Uterus (tissue), 2 donors: ENCODE measurements at regions not wholly inside any gene's neighbourhood (a gene's known extent, or its start where the extent isn't known, plus 50 kb on each side); places are given as distances from the start of the nearest gene placed in this dataset.

ENCODE experiments used
- POLR2A ChIP-seq, 2 donors: fragments of 450-650 bp; IDR thresholded peaks; one replicate each; pipeline ENCODE4 v1.6.1; 2016; ENCODE audit warnings: antibody characterized with exemption in 2 of 2, mild to moderate bottlenecking in 1 of 2, moderate library complexity in 1 of 2
- TF ChIP-seq, protein P1 (sequence below), 4 experiments: fragments of 200-600 bp in 2 of 4; fragments of 450-650 bp in 2 of 4; sonication (generic) in 2 of 4; IDR thresholded peaks; one replicate each; pipeline ENCODE4 v1.5.1; 2016 to 2019; ENCODE audit warnings: antibody characterized with exemption in 4 of 4, mild to moderate bottlenecking in 2 of 4, moderate library complexity in 1 of 4

DNA sequence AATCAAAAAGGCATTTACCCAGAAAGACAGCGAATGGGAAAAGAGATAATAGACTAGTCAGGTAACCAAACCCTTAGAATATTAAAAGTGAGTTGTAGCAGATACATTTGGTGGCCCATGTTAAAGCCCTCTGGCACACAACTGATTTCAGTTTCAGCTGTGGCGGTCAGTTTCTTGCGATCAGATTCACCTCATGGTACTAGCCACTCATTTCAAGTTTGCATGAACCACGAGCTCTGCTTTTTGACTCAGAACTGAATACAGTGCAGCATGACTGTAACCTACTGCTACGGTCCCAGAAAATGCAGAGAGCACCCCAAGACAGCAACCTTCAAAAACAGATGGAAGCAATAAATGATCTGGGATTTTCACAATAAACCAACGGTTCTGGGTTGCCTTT, 919.1 kb upstream of the PCDH10 start:
- TF ChIP-seq, protein P1, sequence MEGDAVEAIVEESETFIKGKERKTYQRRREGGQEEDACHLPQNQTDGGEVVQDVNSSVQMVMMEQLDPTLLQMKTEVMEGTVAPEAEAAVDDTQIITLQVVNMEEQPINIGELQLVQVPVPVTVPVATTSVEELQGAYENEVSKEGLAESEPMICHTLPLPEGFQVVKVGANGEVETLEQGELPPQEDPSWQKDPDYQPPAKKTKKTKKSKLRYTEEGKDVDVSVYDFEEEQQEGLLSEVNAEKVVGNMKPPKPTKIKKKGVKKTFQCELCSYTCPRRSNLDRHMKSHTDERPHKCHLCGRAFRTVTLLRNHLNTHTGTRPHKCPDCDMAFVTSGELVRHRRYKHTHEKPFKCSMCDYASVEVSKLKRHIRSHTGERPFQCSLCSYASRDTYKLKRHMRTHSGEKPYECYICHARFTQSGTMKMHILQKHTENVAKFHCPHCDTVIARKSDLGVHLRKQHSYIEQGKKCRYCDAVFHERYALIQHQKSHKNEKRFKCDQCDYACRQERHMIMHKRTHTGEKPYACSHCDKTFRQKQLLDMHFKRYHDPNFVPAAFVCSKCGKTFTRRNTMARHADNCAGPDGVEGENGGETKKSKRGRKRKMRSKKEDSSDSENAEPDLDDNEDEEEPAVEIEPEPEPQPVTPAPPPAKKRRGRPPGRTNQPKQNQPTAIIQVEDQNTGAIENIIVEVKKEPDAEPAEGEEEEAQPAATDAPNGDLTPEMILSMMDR (IDR thresholded peaks at IDR 0.05): no peak
- TF ChIP-seq POLR2A (IDR thresholded peaks at IDR 0.05): no peak
